ENCODE measurements at regions not wholly inside any gene's neighbourhood (a gene's known extent, or its start where the extent isn't known, plus 50 kb on each side); places are given as distances from the start of the nearest gene placed in this dataset.

DNA sequence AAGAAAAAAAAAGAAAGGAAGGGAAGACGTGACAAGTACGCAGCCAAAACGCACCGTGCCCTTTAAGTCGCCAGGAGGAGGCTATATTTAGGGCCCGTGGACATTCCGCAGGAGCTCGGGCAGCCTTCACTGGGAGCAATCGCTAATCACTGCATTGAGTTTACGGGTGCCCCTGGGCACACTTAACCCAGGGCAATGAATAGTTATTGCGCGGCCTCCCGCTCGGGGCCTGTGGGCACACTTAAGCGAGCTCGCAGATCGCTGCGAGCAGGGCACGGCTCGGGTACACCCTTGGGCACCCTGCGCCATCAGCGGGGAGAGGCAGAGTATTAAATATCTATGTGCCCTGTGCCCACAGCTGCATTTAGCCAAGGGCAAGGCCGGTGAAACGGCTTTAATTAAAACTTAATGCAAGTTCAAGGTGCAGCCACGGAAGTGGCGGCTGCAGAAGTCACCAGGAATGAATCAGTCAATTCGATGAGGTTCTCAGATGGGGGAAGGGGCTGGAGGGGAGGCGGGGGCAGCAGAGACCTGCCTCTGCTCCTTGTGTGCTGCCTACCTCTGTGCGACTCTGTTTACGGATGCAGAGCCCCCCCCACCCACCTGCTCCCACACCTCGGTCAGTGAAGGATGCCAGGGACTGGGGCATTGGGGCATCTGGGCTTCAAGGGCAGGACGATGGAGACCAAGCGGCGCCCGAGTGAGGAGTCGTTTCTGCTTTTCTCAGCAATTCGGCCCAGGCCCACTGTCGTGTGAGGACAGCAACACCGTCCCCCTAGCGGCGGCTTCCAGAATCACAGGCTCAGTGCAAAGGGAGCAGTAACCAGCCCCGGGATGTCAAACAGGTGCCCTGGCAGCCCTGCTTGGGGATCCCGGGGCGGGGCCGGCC is 51.8 kb upstream of the TARDBP start:
- DNase-seq (ENCODE audit: low read depth in 2 of 2, low spot score in 1 of 2), result peak; percentile 54 to 58

DNA sequence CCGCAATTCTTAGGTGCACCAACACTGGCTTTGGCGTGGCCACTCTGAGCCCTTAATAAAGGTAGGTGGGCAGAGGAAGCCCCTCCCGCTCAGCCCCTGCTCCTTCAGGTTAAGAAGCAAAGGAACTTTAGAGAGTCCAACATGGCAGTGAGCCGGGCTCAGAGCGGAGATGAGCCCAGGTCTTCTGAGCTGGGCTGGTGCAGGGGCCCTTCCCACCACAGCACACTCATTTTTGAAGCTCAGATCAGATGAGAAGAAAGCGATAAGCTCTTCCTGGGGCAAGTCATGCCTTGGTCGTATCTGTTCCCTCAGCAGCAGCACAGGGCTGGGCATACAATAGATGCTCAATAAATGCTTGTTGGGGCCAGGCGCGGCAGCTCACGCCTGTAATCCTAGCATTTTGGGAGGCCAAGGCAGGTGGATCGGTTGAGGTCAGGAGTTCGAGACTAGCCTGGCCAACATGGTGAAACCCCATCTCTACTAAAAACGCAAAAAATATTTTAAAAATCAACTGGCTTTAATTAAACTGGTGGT is 51.1 kb upstream of the TARDBP start:
- DNase-seq (ENCODE audit: low read depth in 2 of 2, low spot score in 1 of 2), result no peak

DNA sequence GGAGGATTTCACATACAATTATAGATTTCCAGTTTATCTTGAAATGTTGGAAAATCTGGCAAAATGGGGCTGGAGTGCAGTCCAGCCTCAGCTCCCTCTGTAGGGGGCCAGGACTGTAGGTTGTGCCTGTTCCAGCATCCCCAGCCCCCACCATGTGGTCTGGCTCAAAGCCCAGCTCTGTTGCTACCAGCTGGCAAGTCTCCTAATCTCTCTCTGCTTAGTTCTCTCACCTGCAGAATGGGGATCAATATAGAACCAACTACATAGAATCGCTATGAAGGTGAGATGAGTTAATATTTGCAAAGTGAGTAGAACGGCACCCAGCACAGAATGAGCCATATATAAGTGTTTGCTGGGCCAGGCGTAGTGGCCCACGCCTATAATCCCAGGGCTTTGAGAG is 50.0 kb upstream of the TARDBP start:
- no peak for DNase-seq (ENCODE audit: low read depth in 2 of 2, low spot score in 1 of 2)
